ENCODE measurements at regions not wholly inside any gene's neighbourhood (a gene's known extent, or its start where the extent isn't known, plus 50 kb on each side); places are given as distances from the start of the nearest gene placed in this dataset.
"Not testable (repeated sequence)": the region's sequence is repeated elsewhere in the genome, so short reads cannot be mapped to it uniquely, and the experiment has no call there.

DNA sequence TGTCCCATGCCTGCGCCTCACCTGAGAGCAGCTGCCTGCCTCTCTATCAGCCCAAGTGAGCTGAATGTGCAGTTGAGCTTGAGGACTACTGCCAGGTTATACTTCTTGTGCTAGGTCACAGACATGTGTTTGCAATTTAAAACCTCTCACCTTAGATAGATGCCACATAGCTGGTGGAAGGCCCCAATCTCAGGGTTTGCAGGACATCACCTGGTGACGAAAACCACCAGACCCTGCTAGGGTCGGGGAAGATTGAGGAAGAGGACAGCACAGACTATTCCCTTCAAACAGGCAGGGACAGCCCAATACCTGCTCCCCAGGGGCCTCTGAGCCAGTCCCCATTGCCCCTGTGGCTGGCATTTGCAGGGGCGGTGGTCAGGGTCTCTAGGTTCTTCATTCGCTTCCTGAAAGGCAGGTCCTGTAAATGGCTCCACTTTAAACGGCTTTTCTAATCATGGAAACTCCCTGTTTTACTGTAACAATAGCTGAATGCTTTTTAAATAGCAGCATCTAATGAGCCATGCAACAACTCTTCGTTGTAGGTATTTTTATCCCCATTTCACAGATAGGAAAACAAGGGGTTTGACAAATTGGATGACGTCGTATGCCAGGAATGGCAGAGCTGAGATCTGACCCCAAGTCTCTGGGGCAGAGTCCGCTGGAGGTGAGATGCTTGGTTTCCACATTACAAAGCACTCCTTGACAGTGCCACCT lies 80.1 kb downstream of the EMX2 start:
- Histone ChIP-seq H3K27me3 (ENCODE audit: control insufficient read depth, insufficient read depth, low read length) (no peaks in the 10 kb centered on the region), H3K36me3 (replicated peaks; ENCODE audit: control insufficient read depth, insufficient read depth, low read length) (no peaks in the 10 kb centered on the region), H3K4me3 (ENCODE audit: insufficient read depth, low read depth, low read length) (no peak overlapping the region)
- DNase-seq, result no peak

DNA sequence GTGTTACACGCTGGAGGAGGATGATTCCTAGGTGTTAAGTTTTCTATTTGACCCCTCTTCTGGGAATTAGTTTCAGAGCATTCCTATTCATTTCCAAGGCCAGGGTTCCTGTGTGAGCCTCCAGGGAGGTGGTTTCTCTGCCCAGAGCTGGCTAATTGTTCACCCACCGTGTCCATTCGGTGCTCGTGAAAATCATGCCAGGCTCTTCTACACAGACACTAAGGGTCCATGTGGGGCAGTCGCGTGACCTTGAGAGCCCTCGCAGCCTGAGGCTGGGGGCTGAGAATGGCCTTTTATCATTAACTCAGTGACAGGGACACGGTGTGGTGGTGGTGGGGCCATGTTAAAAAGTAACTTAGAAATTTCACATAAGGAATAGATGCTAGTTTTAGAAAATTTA lies 83.7 kb downstream of the EMX2 start:
- no peaks in the 10 kb centered on the region for H3K27me3 ChIP-seq (ENCODE audit: control insufficient read depth, insufficient read depth, low read length)
- H3K4me3 ChIP-seq (ENCODE audit: insufficient read depth, low read depth, low read length), result no peak overlapping the region
- no peak for DNase-seq
- H3K36me3 ChIP-seq (replicated peaks; ENCODE audit: control insufficient read depth, insufficient read depth, low read length), result no peaks in the 10 kb centered on the region

- Histone ChIP-seq H3K36me3 (replicated peaks; ENCODE audit: control insufficient read depth, insufficient read depth, low read length) (no peaks in the 10 kb centered on the region), H3K27me3 (ENCODE audit: control insufficient read depth, insufficient read depth, low read length) (no peaks in the 10 kb centered on the region), H3K4me3 (ENCODE audit: insufficient read depth, low read depth, low read length) (no peak overlapping the region)
- DNase-seq, result no peak
These were observed 85.0 kb downstream of the EMX2 start for GRCh38 chr10:117627561-117627960.

DNA sequence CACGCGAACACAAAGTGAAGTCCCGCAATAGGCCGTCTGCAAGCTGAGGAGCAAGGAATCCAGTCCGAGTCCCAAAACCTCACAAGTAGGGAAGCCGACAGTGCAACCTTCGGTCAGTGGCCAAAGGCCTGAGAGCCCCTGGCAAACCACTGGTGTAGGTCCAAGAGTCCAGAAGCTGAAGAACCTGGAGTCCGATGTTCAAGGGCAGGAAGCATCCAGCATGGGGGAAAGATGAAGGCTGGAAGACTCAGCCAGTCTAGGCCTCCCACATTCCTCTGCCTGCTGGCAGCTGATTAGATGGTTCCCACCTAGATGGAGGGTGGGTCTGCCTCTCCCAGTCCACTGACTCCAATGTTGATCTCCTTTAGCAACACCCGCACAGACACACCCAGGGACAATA lies 87.2 kb downstream of the EMX2 start:
- DNase-seq; H3K36me3 ChIP-seq (replicated peaks; ENCODE audit: control insufficient read depth, insufficient read depth, low read length); H3K27me3 ChIP-seq (ENCODE audit: control insufficient read depth, insufficient read depth, low read length); H3K4me3 ChIP-seq (ENCODE audit: insufficient read depth, low read depth, low read length): not testable (repeated sequence)

DNA sequence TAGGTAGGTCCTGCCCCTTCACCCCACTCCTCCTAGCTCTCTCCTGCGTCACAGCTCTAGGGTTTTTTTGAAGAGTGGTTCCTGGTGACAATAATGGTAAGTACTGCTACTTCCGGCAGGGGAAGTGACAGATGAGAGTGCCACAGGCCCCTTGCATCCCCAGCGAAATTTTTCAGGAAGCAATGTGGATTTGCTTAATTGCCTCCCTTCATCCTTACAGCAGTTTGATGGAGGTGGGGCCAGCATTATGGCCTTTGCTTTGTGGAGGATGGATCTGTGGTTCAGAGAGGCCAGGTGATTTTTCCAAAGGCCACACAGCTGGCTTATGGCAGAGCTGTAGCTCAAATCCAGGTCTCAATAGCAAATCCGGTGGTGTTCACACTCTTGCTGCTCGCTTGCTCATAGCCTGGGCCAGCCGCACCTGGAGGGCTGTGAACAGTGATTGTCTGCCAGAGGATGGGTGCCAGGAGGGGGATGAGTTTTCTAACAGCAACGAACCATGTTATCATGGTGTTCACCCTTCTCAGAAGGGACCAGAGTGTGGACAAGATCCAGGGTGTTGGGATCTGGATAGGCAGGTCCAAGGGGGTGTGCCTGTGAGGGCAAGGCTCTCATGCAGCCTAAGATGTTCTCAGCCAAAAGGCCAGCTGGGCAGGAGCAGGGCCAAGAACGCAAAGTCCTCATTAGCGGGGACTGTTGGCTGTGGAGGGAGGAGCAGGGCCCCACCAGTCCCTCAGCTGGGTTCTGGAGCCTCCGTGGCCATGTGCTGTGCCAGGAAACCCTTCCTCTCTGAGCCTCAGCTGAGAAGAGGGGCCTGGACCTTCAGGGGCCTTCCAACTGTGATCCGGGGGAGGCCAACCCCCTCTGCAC lies 89.0 kb downstream of the EMX2 start:
- H3K4me3 ChIP-seq (ENCODE audit: insufficient read depth, low read depth, low read length), result no peak overlapping the region
- DNase-seq, result no peak
- H3K36me3 ChIP-seq (replicated peaks; ENCODE audit: control insufficient read depth, insufficient read depth, low read length), result no peaks in the 10 kb centered on the region
- no peaks in the 10 kb centered on the region for H3K27me3 ChIP-seq (ENCODE audit: control insufficient read depth, insufficient read depth, low read length)

DNA sequence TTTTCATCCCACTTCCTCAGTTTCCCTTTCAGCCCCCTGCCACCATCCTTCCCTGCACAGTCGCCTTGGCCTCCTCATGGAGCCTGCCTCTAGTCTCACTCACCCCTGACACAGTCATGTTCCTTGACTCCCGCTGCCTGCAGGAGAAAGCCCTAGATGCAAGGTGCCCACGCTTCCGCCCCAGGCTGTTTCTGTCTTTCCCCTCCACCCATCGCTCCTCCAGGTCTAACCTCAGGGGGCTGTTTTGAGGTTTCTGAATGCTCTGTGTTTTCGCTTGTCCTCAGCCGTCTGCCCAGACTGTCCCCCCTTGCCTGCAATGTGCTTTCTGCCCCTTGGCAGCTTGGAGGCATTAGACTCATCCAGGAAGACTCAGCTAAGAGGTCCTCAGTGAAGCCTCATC lies 89.9 kb downstream of the EMX2 start:
- no peak for DNase-seq
- Histone ChIP-seq H3K27me3 (ENCODE audit: control insufficient read depth, insufficient read depth, low read length) (no peaks in the 10 kb centered on the region), H3K4me3 (ENCODE audit: insufficient read depth, low read depth, low read length) (no peak overlapping the region), H3K36me3 (replicated peaks; ENCODE audit: control insufficient read depth, insufficient read depth, low read length) (no peaks in the 10 kb centered on the region)

- Histone ChIP-seq H3K36me3 (replicated peaks; ENCODE audit: control insufficient read depth, insufficient read depth, low read length) (no peaks in the 10 kb centered on the region), H3K4me3 (ENCODE audit: insufficient read depth, low read depth, low read length) (no peak overlapping the region), H3K27me3 (ENCODE audit: control insufficient read depth, insufficient read depth, low read length) (no peaks in the 10 kb centered on the region)
- DNase-seq, result no peak
These were observed 93.3 kb downstream of the EMX2 start for GRCh38 chr10:117635826-117636225.

- H3K27me3 ChIP-seq (ENCODE audit: control insufficient read depth, insufficient read depth, low read length), result no peaks in the 10 kb centered on the region
- H3K4me3 ChIP-seq (ENCODE audit: insufficient read depth, low read depth, low read length), result no peak overlapping the region
- no peaks in the 10 kb centered on the region for H3K36me3 ChIP-seq (replicated peaks; ENCODE audit: control insufficient read depth, insufficient read depth, low read length)
- DNase-seq, result no peak
These were observed 95.7 kb downstream of the EMX2 start for GRCh38 chr10:117638200-117638599.

GRCh38 chr10:117638664-117639200 lies 96.2 kb downstream of the EMX2 start:
- DNase-seq, result no peak
- Histone ChIP-seq H3K36me3 (replicated peaks; ENCODE audit: control insufficient read depth, insufficient read depth, low read length) (no peaks in the 10 kb centered on the region), H3K4me3 (ENCODE audit: insufficient read depth, low read depth, low read length) (no peak overlapping the region), H3K27me3 (ENCODE audit: control insufficient read depth, insufficient read depth, low read length) (no peaks in the 10 kb centered on the region)

GRCh38 chr10:117640406-117640805 lies 97.9 kb downstream of the EMX2 start:
- H3K27me3 ChIP-seq (ENCODE audit: control insufficient read depth, insufficient read depth, low read length), result no peaks in the 10 kb centered on the region
- no peak overlapping the region for H3K4me3 ChIP-seq (ENCODE audit: insufficient read depth, low read depth, low read length)
- no peak for DNase-seq
- H3K36me3 ChIP-seq (replicated peaks; ENCODE audit: control insufficient read depth, insufficient read depth, low read length), result no peaks in the 10 kb centered on the region

DNA sequence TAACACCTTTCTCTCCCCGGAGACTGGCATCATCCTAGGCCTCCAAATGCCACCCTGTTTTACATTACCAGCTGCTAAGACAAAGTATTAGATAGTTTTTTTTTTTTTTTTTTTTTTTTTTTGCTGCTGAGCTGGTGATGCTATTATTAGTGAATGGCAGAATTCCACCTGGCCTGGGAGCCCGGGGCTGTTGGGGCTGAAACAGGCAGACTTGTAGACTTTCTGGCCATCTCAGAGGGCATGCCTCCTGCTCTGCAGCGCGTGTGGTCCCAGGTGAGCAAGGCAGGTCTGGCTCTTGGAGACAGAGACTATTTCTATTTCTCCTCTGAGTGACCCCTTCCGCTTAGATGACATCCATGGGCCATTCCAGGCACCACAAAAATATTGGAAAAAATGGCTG lies 104.2 kb downstream of the EMX2 start:
- no peak overlapping the region for H3K4me3 ChIP-seq (ENCODE audit: insufficient read depth, low read depth, low read length)
- H3K27me3 ChIP-seq (ENCODE audit: control insufficient read depth, insufficient read depth, low read length), result no peaks in the 10 kb centered on the region
- no peak for DNase-seq
- H3K36me3 ChIP-seq (replicated peaks; ENCODE audit: control insufficient read depth, insufficient read depth, low read length), result no peaks in the 10 kb centered on the region

- H3K36me3 ChIP-seq (replicated peaks; ENCODE audit: control insufficient read depth, insufficient read depth, low read length), result no peaks in the 10 kb centered on the region
- no peaks in the 10 kb centered on the region for H3K27me3 ChIP-seq (ENCODE audit: control insufficient read depth, insufficient read depth, low read length)
- no peak for DNase-seq
- no peak overlapping the region for H3K4me3 ChIP-seq (ENCODE audit: insufficient read depth, low read depth, low read length)
These were observed 104.8 kb downstream of the EMX2 start for GRCh38 chr10:117647306-117647705.

- no peaks in the 10 kb centered on the region for H3K36me3 ChIP-seq (replicated peaks; ENCODE audit: control insufficient read depth, insufficient read depth, low read length)
- H3K4me3 ChIP-seq (ENCODE audit: insufficient read depth, low read depth, low read length), result no peak overlapping the region
- DNase-seq, result no peak
- H3K27me3 ChIP-seq (ENCODE audit: control insufficient read depth, insufficient read depth, low read length), result no peaks in the 10 kb centered on the region
These were observed 108.6 kb downstream of the EMX2 start for GRCh38 chr10:117651121-117651520.

- DNase-seq, result no peak
- no peak overlapping the region for H3K4me3 ChIP-seq (ENCODE audit: insufficient read depth, low read depth, low read length)
- H3K36me3 ChIP-seq (replicated peaks; ENCODE audit: control insufficient read depth, insufficient read depth, low read length), result no peaks in the 10 kb centered on the region
- no peaks in the 10 kb centered on the region for H3K27me3 ChIP-seq (ENCODE audit: control insufficient read depth, insufficient read depth, low read length)
These were observed 110.0 kb downstream of the EMX2 start for GRCh38 chr10:117652228-117653169.

Data from H7 (cell line).